ENCODE measurements at regions not wholly inside any gene's neighbourhood (a gene's known extent, or its start where the extent isn't known, plus 50 kb on each side); places are given as distances from the start of the nearest gene placed in this dataset.

DNA sequence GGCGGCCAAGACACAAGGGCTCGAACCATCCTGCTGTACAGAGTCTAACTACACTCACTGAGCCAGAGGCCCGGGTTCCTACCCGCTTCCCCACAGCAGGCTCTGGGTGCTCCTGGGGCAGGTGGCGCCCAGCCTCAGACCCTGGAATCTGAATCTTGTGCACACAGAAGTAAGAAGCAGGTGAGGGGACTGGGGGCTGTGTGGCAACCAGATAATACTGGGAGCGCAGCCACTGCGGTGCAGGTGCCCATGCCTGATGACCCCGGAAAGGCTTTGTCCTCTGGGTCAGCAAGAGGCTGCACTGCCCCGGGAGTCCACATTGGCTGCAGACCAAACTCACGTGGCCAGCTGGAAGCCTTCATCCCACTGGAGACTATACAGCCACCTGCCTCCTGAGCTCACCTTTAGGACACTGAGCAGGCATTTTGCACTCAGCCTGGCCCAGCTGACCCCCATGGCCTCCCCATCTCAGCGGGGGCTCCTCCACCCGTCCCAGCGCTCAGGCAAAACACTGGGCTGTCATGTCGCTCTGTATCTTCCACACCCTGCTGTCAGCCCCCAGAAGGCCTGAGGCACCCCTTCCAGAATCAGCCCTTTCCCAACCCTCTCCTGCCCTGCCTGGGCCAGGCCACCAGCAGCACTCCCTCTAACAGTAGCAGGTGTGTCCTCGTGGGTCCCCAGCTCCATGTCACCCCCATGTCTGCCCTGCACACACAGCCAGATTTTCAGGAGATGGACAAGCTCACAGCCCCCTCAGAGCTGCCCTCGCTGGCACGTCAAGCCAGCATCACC lies 101.0 kb upstream of the IQSEC1 start:
- DNase-seq (ENCODE audit: low read depth): no peak

- DNase-seq (ENCODE audit: low read depth): no peak
Measured at GRCh38 chr3:13173186-13173585, 100.0 kb upstream of the IQSEC1 start.

DNA sequence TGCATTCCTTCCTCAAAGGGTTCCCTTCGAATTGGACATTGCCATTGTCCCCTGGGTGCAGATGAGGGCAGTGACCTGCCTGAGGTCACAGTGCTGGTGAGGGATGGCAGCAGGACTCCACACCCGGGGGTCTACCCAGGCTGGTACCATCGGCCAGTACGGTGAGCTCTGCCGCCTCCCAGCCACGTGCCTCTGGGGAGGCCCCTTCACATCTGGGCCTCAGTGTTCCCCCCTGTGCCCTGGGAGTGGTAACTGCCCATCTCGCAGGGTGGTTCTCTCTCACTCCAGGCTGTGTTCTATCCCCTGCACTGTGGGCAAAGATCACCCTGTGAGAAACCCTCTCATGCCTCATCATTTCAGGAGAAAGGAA lies 99.4 kb upstream of the IQSEC1 start:
- no peak for DNase-seq (ENCODE audit: low read depth)

GRCh38 chr3:13171704-13172643 lies 98.7 kb upstream of the IQSEC1 start:
- DNase-seq (ENCODE audit: low read depth): no peak

DNA sequence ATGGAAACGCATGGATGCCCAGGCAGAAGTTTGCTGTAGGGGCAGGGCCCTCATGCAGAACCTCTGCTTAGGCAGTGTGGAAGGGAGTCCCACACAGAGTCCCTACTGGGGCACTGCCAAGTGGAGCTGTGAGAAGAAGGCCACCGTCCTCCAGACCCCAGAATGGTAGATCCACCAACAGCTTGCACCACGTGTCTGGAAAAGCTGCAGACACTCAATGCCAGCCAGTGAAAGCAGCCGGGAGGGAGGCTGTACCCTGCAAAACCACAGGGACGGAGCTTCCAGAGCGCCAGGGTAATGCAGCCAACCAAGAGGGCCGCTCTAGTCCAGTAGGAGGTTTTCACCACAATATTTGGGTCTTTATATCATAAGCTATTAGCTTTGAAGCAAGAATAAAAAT lies 97.1 kb upstream of the IQSEC1 start:
- no peak for DNase-seq (ENCODE audit: low read depth)

GRCh38 chr3:13168391-13168790 lies 95.2 kb upstream of the IQSEC1 start:
- no peak for DNase-seq (ENCODE audit: low read depth)

DNA sequence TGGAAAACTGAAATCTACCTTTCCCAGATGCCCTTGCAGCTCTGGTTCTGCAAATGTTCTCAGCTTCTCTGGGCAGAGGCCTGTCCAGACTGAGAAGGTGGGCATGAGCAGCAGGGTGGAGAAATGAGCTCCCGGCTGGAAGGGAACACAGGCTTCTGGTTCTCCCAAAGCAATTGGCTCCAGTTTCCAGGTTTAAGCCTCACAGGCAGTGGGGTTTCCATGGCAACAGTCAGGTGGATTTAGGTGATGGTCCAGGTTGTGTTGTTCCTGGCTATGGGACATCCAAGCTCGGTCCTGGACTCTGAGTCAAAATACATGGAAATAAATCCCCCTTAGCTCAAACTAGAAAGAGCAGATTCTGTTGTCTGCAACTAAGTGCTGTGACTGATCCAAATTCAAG lies 94.6 kb upstream of the IQSEC1 start:
- DNase-seq (ENCODE audit: low read depth): no peak

- no peak for DNase-seq (ENCODE audit: low read depth)
Measured at GRCh38 chr3:13167064-13167743, 94.0 kb upstream of the IQSEC1 start.

GRCh38 chr3:13166243-13167063 lies 93.2 kb upstream of the IQSEC1 start:
- no peak for DNase-seq (ENCODE audit: low read depth)

GRCh38 chr3:13165576-13165975 lies 92.3 kb upstream of the IQSEC1 start:
- DNase-seq (ENCODE audit: low read depth): no peak

GRCh38 chr3:13164893-13165492 lies 91.8 kb upstream of the IQSEC1 start:
- DNase-seq (ENCODE audit: low read depth): no peak

GRCh38 chr3:13163848-13164382 lies 90.7 kb upstream of the IQSEC1 start:
- DNase-seq (ENCODE audit: low read depth): no peak

DNA sequence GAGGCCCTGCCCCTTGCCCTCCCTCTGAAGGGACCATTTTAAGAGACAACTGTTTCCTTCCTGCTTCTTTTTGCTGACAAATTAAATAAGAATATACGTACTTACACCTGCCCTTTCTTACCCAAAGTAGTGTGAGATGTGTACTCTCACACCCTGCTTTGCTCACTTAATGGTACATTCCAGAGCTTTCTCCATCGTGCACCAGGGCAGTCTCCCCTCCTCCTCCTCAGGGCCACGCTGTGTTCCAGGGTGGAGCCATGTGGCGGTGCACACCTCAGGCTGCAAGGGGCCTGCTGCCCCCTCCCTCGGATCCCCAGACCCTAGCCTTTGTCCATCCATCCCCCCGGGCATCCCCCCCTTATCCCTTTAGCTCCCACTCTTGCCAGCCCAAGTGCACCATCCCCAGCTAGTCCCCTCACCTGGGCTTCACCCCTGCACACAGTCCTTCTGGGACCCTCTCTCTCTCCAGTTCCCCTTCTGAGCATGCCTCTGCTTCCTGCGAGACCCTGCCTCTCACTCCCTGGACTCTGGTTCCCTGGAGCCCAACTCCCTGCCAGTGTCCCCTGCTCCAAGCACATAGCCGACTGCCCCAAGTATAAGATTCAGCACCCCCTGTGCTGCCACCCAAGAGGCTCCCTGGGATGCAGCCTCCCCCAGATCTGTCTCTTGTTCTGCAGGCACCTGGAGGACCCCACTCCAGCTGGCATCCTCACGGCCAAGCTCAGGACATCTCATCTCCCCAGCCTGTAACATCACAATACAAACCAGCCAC lies 89.5 kb upstream of the IQSEC1 start:
- DNase-seq (ENCODE audit: low read depth): no peak

GRCh38 chr3:13161771-13162535 lies 88.7 kb upstream of the IQSEC1 start:
- no peak for DNase-seq (ENCODE audit: low read depth)

DNA sequence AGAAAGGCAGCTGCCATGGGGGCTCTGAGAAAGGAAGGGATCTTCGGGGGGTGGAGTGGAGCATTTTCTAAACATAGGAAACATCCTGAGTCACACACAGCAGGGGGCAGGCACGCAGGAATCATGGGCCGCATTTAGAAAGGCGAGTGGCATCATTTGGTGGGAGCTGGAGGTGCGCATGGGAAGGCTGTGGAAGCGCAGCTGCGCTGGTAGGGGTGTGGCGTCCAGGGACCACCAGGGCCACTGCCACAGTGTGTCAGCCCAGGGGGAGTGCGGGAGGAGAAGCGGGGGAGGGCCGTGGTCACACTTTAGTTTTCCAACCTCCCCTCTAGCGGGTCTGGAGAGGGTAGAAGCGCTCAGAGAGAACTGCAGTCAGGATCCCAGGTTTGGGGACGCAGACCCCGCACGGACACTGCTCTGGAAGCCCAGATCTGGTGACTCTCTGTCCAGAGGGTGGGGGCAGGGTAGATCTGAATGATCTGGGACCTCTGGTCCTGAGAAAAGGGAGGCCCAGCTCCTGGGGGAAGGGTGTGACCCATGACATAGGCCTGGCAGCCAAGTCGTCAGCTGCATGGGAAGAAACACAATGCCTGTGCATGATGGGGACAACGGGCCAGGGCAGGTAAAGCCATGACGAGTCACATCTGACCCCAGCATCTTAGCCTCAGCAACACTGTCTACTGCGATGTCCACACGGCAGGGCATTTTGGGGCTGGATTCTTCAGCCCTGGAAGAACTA lies 88.0 kb upstream of the IQSEC1 start:
- no peak for DNase-seq (ENCODE audit: low read depth)

DNA sequence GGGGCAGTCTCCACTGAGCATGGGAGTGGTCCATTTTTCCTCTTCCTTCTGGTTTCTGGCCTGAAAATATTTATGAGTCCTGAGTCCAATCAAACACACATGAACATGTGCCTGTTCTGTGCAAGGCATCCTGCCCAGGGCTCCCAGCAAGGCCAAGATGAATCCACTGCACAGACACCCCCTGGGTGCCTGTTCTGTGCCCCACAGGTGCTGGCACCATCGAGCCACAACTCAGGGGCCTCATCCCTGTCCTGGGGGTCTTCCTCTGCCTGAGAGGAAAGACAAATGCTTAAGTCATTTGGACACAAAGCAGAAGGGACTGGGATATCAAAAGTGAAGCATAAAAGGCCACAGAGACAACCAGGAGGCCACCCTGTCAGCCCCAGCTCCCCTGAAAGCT lies 87.4 kb upstream of the IQSEC1 start:
- DNase-seq (ENCODE audit: low read depth): no peak

GRCh38 chr3:13159890-13160289 lies 86.7 kb upstream of the IQSEC1 start:
- DNase-seq (ENCODE audit: low read depth): no peak

- no peak for DNase-seq (ENCODE audit: low read depth)
Measured at GRCh38 chr3:13158871-13159270, 85.6 kb upstream of the IQSEC1 start.

All from LHCN-M2 (cell line).